NCI-H146 treated with DMSO at 0.1 percent for 48 hours (cell line): ENCODE measurements at regions not wholly inside any gene's neighbourhood (a gene's known extent, or its start where the extent isn't known, plus 50 kb on each side); places are given as distances from the start of the nearest gene placed in this dataset.
"Not testable (repeated sequence)": the region's sequence is repeated elsewhere in the genome, so short reads cannot be mapped to it uniquely, and the experiment has no call there.

ENCODE experiments used
- DNase-seq: peaks from one replicate; lab custom pipeline; 2025; ENCODE audit not compliant: unreplicated experiment; lab: John Stamatoyannopoulos, UW

DNA sequence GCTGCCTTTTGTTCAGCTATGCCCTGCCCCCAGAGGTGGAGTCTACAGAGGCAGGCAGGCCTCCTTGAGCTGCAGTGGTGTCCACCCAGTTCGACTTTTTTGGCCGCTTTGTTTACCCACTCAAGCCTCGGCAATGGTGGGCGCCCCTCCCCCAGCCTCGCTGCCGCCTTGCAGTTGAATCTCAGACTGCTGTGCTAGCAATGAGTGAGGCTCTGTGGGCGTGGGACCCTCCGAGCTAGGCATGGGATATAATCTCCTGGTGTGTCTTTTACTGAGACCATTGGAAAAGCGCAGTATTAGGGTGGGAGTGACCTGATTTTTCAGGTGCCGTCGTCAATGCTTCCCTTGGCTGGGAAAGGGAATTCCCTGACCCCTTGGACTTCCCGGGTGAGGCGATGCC lies 279.3 kb downstream of the PTH2R start:
- not testable (repeated sequence) for DNase-seq

DNA sequence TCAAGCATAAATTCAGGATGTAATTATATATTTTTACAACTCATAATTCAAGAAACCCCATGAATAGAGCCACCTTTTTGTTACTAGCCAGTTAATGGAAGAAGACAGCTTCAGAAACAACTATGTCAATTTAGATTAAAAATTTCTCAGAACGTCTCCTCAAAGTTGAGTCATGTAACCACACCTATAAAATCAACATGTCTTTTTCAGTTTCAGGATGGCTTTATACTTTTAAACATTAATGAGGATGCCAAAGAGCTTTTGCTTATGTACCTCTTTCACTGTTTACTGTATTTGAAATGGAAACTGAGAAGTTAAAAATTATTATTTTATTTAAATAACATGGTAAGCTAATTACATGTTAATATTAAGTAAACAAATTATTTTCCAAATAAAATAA lies 280.1 kb downstream of the PTH2R start:
- no peak for DNase-seq

- DNase-seq: not testable (repeated sequence)
These were observed 281.1 kb downstream of the PTH2R start for GRCh38 chr2:208687720-208688119.

- DNase-seq: no peak
These were observed 291.5 kb downstream of the PTH2R start for GRCh38 chr2:208698114-208698513.

DNA sequence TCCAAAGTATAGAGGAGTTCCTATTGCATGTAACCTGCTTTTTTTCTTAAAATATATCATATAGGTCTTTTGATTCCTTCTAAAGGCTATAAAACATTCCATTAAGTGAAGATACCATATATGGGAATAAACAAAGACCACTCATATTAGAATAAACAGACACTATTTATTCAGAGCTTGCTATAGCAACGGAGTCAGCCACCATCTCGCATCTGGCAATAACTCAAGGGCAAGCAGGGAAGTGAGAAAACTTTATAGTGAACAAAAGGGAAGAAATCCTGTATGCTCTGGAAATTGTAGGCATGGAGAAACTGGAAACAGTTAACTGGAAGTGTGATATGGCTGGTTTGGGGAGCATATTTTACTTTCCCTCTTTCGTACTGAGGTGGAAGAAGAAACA lies 301.9 kb downstream of the PTH2R start:
- no peak for DNase-seq

GRCh38 chr2:208711598-208711997 lies 305.0 kb downstream of the PTH2R start:
- DNase-seq: no peak

GRCh38 chr2:208713066-208713745 lies 306.6 kb downstream of the PTH2R start:
- no peak for DNase-seq

GRCh38 chr2:208718828-208719227 lies 312.2 kb downstream of the PTH2R start:
- DNase-seq: no peak

DNA sequence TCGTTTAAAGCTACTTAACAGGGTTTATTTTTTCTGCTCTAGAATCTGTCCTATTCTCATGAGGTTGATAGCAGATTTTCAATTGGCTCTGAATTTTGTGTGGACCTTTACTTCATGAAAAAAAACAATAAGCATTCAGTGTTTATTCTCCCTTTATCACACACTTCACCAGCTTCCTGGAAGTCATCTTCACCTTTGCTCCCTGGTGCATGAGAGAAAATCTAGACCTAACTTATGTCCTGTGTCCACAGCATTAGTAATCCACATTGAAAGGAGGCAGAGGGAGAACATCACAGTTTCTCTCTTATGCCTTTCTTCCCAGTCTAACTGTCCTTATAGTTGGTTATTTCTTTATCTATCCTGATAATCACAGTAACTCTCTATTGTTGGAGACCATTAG lies 316.1 kb downstream of the PTH2R start:
- no peak for DNase-seq

DNA sequence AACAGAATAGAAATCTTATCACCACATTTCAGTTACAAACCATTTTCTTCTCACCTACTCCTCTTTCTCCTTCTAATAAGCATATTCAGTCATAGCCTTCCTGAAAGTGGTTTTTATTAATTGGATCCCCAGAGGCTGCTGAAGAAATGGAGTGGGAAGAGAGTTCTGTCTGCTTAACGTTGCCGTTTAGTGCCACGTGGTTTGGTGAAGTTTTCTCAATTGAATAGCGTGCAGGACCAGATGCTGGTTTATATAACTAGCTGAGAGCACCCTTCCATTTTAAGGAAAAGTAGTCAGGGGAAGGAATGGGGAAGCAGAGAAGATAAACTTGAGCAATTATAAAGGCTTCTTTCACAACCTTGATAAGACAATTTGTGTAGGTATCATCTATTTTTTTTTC lies 318.7 kb downstream of the PTH2R start:
- DNase-seq: no peak

GRCh38 chr2:208726242-208726641 lies 319.6 kb downstream of the PTH2R start:
- DNase-seq: no peak

DNA sequence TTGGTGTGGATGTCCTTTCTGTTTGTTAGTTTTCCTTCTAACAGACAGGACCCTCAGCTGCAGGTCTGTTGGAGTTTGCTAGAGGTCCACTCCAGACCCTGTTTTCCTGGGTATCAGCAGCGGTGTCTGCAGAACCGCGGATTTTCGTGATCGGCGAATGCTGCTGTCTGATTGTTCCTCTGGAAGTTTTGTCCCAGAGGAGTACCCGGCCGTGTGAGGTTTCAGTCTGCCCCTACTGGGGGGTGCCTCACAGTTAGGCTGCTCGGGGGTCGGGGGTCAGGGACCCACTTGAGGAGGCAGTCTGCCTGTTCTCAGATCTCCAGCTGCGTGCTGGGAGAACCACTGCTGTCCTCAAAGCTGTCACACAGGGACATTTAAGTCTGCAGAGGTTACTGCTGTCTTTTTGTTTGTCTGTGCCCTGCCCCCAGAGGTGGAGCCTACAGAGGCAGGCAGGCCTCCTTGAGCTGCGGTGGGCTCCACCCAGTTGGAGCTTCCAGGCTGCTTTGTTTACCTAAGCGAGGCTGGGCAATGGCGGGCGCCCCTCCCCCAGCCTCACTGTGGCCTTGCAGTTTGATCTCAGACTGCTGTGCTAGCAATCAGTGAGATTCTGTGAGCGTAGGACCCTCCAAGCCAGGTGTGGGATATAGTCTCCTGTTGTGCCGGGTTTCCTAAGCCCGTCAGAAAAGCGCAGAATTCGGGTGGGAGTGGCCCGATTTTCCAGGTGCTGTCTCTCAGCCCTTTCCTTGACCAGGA lies 345.2 kb downstream of the PTH2R start:
- DNase-seq: not testable (repeated sequence)

DNA sequence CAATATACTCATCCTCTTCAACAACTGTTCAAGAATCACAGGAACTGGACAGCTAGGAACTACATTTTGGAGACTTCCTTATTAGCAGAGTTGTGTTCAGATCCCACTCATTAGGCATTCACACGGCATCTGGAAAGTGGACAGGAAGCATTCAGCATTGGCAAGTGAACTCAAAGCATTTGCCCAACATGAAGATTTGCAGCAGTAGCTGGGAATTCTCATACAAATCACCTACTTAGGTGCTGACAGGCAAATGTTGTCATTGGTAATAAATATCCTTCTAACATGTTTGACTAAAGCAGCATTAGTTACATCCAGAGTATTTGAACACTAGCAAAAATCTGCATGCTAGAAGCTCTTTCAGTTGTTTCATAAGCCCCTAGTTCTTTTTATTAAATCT lies 350.8 kb downstream of the PTH2R start:
- no peak for DNase-seq

GRCh38 chr2:208773074-208773473 lies 366.5 kb downstream of the PTH2R start:
- not testable (repeated sequence) for DNase-seq

GRCh38 chr2:208781166-208781565 lies 374.6 kb downstream of the PTH2R start:
- DNase-seq: no peak

GRCh38 chr2:208782097-208782496 lies 375.5 kb downstream of the PTH2R start:
- DNase-seq: no peak

- no peak for DNase-seq
These were observed 376.6 kb downstream of the PTH2R start for GRCh38 chr2:208783184-208783583.

DNA sequence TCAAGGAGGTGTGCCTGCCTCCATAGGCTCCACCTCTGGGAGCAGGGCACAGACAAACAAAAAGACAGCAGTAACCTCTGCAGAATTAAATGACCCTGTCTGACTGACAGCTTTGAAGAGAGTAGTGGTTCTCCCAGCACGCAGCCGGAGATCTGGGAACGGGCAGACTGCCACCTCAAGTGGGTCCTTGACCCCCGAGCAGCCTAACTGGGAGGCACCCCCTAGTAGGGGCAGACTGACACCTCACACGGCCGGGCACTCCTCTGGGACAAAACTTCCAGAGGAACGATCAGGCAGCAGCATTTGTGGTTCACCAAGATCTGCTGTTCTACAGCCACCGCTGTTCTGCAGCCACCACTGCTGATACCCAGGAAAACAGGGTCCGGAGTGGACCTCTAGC lies 378.2 kb downstream of the PTH2R start:
- DNase-seq: not testable (repeated sequence)

DNA sequence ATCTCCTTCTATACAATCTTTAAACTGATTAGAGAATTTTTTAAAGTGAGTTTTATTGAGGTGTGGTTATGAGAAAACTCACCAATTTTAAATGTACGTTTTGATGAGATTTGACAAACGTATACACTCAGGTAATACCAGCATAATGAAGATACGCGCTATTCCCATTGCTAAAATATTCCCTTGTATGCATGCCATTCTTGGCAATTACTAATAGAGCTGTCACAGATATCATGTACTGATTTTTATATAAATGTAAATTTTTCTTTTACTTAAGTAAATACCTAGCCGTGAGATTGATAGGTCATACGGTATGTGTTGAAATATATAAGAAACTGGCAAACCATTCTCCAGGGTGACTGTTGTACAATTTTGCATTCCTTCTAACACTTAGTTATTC lies 384.7 kb downstream of the PTH2R start:
- DNase-seq: no peak

DNA sequence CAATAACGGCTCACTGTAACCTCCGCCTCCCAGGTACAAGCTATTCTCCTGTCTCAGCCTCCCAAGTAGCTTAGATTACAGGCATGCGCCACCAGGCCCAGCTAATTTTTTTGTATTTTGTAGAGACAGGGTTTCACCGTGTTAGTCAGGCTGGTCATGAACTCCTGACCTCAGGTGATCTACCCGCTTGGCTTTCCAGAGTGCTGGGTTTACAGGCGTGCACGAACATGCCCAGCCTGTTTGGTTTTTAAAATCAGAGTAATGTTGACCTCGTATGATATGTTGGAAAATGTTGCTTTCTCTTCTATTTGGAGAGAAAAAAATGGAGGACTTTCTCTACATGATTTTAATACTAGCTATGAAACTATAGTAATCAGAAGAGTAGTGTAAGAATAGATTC lies 386.2 kb downstream of the PTH2R start:
- DNase-seq: no peak

- no peak for DNase-seq
These were observed 386.8 kb downstream of the PTH2R start for GRCh38 chr2:208793434-208793833.

DNA sequence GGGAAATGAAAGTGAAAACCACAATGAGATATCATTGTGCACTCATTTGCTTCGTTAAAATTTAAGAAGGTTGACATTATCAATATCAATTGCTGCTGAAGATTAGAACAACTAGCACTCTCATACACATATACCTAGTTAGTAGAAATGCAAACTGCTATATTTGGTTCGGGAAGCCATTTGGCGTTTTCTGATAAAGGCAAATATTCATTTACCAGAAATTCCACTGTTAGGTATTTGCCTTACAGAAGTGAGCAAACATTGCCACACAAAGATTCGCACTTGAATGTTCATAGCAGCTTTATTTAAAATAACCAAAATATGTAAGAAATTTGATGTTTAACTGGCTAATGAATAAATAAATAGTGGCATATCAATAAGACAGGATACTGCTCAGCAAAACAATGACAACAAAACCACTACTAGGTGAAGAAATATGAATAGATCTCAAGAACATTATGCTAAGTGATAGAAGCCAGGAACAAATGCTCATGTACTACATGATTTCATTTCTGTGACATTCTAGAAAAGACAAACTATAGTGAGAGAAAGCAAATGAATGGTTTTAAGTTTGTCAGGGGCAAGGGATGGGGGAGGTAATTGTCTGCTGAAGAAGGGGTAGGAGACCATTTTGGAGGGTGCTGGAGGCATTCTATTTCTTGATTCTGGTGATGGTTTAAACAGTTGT lies 387.8 kb downstream of the PTH2R start:
- no peak for DNase-seq
